Ishikawa (cell line): ENCODE measurements at regions not wholly inside any gene's neighbourhood (a gene's known extent, or its start where the extent isn't known, plus 50 kb on each side); places are given as distances from the start of the nearest gene placed in this dataset.

Experiments used
- CEBPB ChIP-seq: IDR thresholded peaks from 2 replicates; pipeline ENCODE4 v1.6.1; 2012
- CREB1 ChIP-seq: IDR thresholded peaks from 2 replicates; pipeline ENCODE4 v1.6.1; 2012; ENCODE audit warnings: low read depth
- EP300 ChIP-seq: IDR thresholded peaks from 2 replicates; pipeline ENCODE4 v1.6.1; 2012; ENCODE audit warnings: borderline replicate concordance
- FOXM1 ChIP-seq: IDR thresholded peaks from 2 replicates; pipeline ENCODE4 v1.6.1; 2012; ENCODE audit warnings: low read depth, borderline replicate concordance
- MAX ChIP-seq: IDR thresholded peaks from 2 replicates; pipeline ENCODE4 v1.6.1; 2012
- NFIC ChIP-seq: IDR thresholded peaks from 2 replicates; pipeline ENCODE4 v1.6.1; 2012
- RAD21 ChIP-seq: IDR thresholded peaks from 2 replicates; pipeline ENCODE4 v1.6.1; 2012; ENCODE audit warnings: low read depth
- REST ChIP-seq: IDR thresholded peaks from 2 replicates; pipeline ENCODE4 v1.6.1; 2012; ENCODE audit warnings: low read depth, mild to moderate bottlenecking
- TAF1 ChIP-seq: IDR thresholded peaks from 2 replicates; pipeline ENCODE4 v1.6.1; 2012; ENCODE audit warnings: low read depth, mild to moderate bottlenecking
- TEAD4 ChIP-seq: IDR thresholded peaks from 2 replicates; pipeline ENCODE4 v1.6.1; 2012
- YY1 ChIP-seq: IDR thresholded peaks from 2 replicates; pipeline ENCODE4 v1.6.1; 2012; ENCODE audit warnings: low read depth

- TF ChIP-seq TAF1 (no peak), MAX (no peak), EP300 (no peak), RAD21 (no peak), CREB1 (no peak), NFIC (no peak), FOXM1 (no peak), CEBPB (no peak), TEAD4 (no peak), YY1 (no peak), REST (no peak)
Measured at GRCh38 chr20:11231742-11232648, 558.2 kb upstream of the JAG1 start.
